ENCODE measurements at regions not wholly inside any gene's neighbourhood (a gene's known extent, or its start where the extent isn't known, plus 50 kb on each side); places are given as distances from the start of the nearest gene placed in this dataset.
"Not testable (repeated sequence)": the region's sequence is repeated elsewhere in the genome, so short reads cannot be mapped to it uniquely, and the experiment has no call there.

- H3K4me3 ChIP-seq (ENCODE audit: insufficient read depth, low read depth, low read length), result no peak overlapping the region
- H3K27me3 ChIP-seq (ENCODE audit: control insufficient read depth, insufficient read depth, low read length, poor library complexity, severe bottlenecking), result no peaks in the 10 kb centered on the region
- 73 to 91% methylated on average over 1 of the region's 1 CpG for WGBS, 2 experiments
- H3K4me1 ChIP-seq (ENCODE audit: control insufficient read depth, insufficient read depth, low read length), result no peaks in the 10 kb centered on the region
- peaks cover 3% of the 10 kb centered on the region for H3K9me3 ChIP-seq (ENCODE audit: control insufficient read depth, low read length)
- no peak overlapping the region for H3K27ac ChIP-seq (ENCODE audit: insufficient read depth, low read depth, low read length, poor library complexity, severe bottlenecking)
- no peaks in the 10 kb centered on the region for H3K36me3 ChIP-seq (ENCODE audit: control insufficient read depth, insufficient read depth, low read length)
Measured at GRCh38 chr14:62497708-62498107, 547.5 kb downstream of the KCNH5 start.

GRCh38 chr14:62501021-62501750, 544.1 kb downstream of the KCNH5 start:
- Histone ChIP-seq H3K4me1 (ENCODE audit: control insufficient read depth, insufficient read depth, low read length) (no peaks in the 10 kb centered on the region), H3K9me3 (ENCODE audit: control insufficient read depth, low read length) (peaks cover 3% of the 10 kb centered on the region), H3K27me3 (ENCODE audit: control insufficient read depth, insufficient read depth, low read length, poor library complexity, severe bottlenecking) (no peaks in the 10 kb centered on the region), H3K36me3 (ENCODE audit: control insufficient read depth, insufficient read depth, low read length) (no peaks in the 10 kb centered on the region), H3K4me3 (ENCODE audit: insufficient read depth, low read depth, low read length) (no peak overlapping the region), H3K27ac (ENCODE audit: insufficient read depth, low read depth, low read length, poor library complexity, severe bottlenecking) (no peak overlapping the region)
- WGBS, 2 experiments, result 92 to 100% methylated on average over 1 of the region's 1 CpG

DNA sequence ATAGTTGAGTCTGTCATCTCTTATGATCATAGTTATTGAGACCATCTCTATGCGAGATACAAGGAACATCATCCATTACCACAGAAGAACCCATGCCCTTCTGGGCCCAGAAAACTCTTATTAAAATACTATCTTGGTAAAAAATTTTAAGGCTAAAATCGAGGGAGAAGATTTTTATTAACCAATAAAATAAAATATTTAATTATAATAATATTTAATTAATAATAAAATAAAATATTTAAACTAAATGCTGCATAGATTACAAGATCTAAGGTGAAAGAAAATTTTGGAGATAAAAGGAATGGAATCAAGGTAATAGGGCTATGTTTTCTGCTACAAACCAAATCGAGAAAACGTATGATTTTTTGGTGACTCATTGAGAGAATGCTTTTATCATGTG, 540.2 kb downstream of the KCNH5 start:
- Histone ChIP-seq H3K4me3 (ENCODE audit: insufficient read depth, low read depth, low read length) (no peak overlapping the region), H3K9me3 (ENCODE audit: control insufficient read depth, low read length) (no peaks in the 10 kb centered on the region), H3K27me3 (ENCODE audit: control insufficient read depth, insufficient read depth, low read length, poor library complexity, severe bottlenecking) (no peaks in the 10 kb centered on the region), H3K36me3 (ENCODE audit: control insufficient read depth, insufficient read depth, low read length) (no peaks in the 10 kb centered on the region), H3K4me1 (ENCODE audit: control insufficient read depth, insufficient read depth, low read length) (no peaks in the 10 kb centered on the region), H3K27ac (ENCODE audit: insufficient read depth, low read depth, low read length, poor library complexity, severe bottlenecking) (no peak overlapping the region)
- 87 to 100% methylated on average over 2 of the region's 4 CpGs for WGBS, 2 experiments

DNA sequence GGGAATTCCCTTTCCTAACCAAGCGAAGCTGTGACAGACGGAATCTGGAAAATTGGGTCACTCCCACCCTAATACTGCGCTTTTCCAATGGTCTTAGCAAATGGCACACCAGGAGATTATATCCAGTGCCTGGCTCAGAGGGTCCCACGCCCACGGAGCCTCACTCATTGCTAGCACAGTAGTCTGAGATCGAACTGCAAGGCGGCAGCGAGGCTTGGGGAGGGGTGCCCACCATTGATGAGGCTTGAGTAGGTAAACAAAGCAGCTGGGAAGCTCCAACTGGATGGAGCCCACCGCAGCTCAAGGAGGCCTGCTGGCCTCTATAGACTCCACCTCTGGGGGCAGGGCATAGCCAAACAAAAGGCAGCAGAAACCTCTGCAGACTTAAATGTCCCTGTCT, 523.9 kb downstream of the KCNH5 start:
- H3K27ac ChIP-seq (ENCODE audit: insufficient read depth, low read depth, low read length, poor library complexity, severe bottlenecking); H3K36me3 ChIP-seq (ENCODE audit: control insufficient read depth, insufficient read depth, low read length); H3K4me1 ChIP-seq (ENCODE audit: control insufficient read depth, insufficient read depth, low read length); H3K4me3 ChIP-seq (ENCODE audit: insufficient read depth, low read depth, low read length); H3K9me3 ChIP-seq (ENCODE audit: control insufficient read depth, low read length); H3K27me3 ChIP-seq (ENCODE audit: control insufficient read depth, insufficient read depth, low read length, poor library complexity, severe bottlenecking): not testable (repeated sequence)
- WGBS, 2 experiments, result 95 to 96% methylated on average over 9 of the region's 9 CpGs

- Histone ChIP-seq H3K9me3 (ENCODE audit: control insufficient read depth, low read length) (no peaks in the 10 kb centered on the region), H3K36me3 (ENCODE audit: control insufficient read depth, insufficient read depth, low read length) (no peaks in the 10 kb centered on the region), H3K27me3 (ENCODE audit: control insufficient read depth, insufficient read depth, low read length, poor library complexity, severe bottlenecking) (no peaks in the 10 kb centered on the region), H3K27ac (ENCODE audit: insufficient read depth, low read depth, low read length, poor library complexity, severe bottlenecking) (no peak overlapping the region), H3K4me3 (ENCODE audit: insufficient read depth, low read depth, low read length) (no peak overlapping the region), H3K4me1 (ENCODE audit: control insufficient read depth, insufficient read depth, low read length) (no peaks in the 10 kb centered on the region)
- WGBS, 2 experiments, result 87 to 92% methylated on average over 1 of the region's 1 CpG
Measured at GRCh38 chr14:62528296-62528695, 517.0 kb downstream of the KCNH5 start.

DNA sequence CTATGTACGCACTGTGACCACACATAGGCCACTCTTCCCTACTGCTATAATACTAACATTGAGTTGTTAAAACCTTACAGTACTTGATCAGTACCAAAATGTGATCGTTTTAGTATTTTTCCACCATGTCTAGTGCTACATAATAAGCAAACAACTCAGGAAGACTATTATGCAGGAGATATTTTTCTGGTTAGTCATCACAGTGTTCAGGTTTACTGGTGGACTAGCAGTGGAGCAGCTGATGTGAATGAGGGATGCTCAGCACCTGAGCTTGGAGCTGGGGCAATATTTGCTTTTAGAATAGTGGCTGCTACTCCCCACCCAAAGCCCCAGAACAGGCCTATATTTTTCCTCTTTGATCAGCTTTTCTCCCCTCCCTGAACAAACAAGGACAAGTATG, 513.1 kb downstream of the KCNH5 start:
- 96 to 97% methylated on average over 2 of the region's 2 CpGs for WGBS, 2 experiments
- Histone ChIP-seq H3K9me3 (ENCODE audit: control insufficient read depth, low read length) (no peaks in the 10 kb centered on the region), H3K4me1 (ENCODE audit: control insufficient read depth, insufficient read depth, low read length) (no peaks in the 10 kb centered on the region), H3K4me3 (ENCODE audit: insufficient read depth, low read depth, low read length) (no peak overlapping the region), H3K36me3 (ENCODE audit: control insufficient read depth, insufficient read depth, low read length) (no peaks in the 10 kb centered on the region), H3K27me3 (ENCODE audit: control insufficient read depth, insufficient read depth, low read length, poor library complexity, severe bottlenecking) (no peaks in the 10 kb centered on the region), H3K27ac (ENCODE audit: insufficient read depth, low read depth, low read length, poor library complexity, severe bottlenecking) (no peak overlapping the region)

GRCh38 chr14:62546862-62547474, 498.3 kb downstream of the KCNH5 start:
- Histone ChIP-seq H3K9me3 (ENCODE audit: control insufficient read depth, low read length) (no peaks in the 10 kb centered on the region), H3K36me3 (ENCODE audit: control insufficient read depth, insufficient read depth, low read length) (no peaks in the 10 kb centered on the region), H3K27me3 (ENCODE audit: control insufficient read depth, insufficient read depth, low read length, poor library complexity, severe bottlenecking) (no peaks in the 10 kb centered on the region), H3K27ac (ENCODE audit: insufficient read depth, low read depth, low read length, poor library complexity, severe bottlenecking) (no peak overlapping the region), H3K4me1 (ENCODE audit: control insufficient read depth, insufficient read depth, low read length) (no peaks in the 10 kb centered on the region), H3K4me3 (ENCODE audit: insufficient read depth, low read depth, low read length) (no peak overlapping the region)
- WGBS, 2 experiments, result 96% methylated on average over 1 of the region's 1 CpG

DNA sequence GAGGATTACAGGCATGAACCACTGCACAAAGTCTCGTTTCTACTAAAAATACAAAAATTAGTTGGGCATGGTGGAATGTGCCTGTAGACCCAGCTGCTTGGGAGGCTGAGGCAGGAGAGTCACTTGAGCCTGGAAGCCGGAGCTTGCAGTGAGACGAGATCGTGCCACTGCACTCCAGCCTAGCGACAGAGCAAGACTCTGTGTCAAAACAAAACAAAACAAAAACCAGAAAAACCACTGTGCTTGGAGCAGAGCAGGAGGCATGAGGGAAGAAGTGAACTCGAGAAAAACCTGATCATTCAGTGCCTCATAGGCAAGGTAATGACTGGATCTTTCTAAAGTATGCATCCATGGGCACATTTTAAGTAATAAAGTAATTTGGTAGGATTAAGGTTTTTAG, 487.8 kb downstream of the KCNH5 start:
- Histone ChIP-seq H3K4me3 (ENCODE audit: insufficient read depth, low read depth, low read length) (no peak overlapping the region), H3K9me3 (ENCODE audit: control insufficient read depth, low read length) (no peaks in the 10 kb centered on the region), H3K36me3 (ENCODE audit: control insufficient read depth, insufficient read depth, low read length) (no peaks in the 10 kb centered on the region), H3K4me1 (ENCODE audit: control insufficient read depth, insufficient read depth, low read length) (no peaks in the 10 kb centered on the region), H3K27me3 (ENCODE audit: control insufficient read depth, insufficient read depth, low read length, poor library complexity, severe bottlenecking) (no peaks in the 10 kb centered on the region), H3K27ac (ENCODE audit: insufficient read depth, low read depth, low read length, poor library complexity, severe bottlenecking) (no peak overlapping the region)
- WGBS, 2 experiments, result 93 to 94% methylated on average over 6 of the region's 6 CpGs

DNA sequence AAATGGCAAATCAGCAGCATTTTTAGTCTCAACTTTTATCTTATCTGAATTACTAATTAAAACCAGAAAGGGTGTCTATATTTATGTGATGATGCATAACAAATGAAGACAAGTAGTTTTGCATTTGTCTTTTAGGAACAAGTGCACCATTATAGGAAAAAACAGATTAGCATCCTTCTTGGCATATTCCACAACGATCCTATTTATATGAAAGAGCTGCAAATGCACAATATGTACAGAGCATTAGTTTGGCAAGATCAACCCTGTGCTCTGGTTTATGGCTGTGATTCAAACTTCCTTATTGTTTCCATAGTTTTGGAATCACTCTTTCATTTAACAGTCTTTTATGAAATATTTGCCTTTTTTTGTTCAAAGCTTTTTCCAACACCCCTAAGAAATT, 486.8 kb downstream of the KCNH5 start:
- Histone ChIP-seq H3K9me3 (ENCODE audit: control insufficient read depth, low read length) (no peaks in the 10 kb centered on the region), H3K27me3 (ENCODE audit: control insufficient read depth, insufficient read depth, low read length, poor library complexity, severe bottlenecking) (no peaks in the 10 kb centered on the region), H3K4me1 (ENCODE audit: control insufficient read depth, insufficient read depth, low read length) (no peaks in the 10 kb centered on the region), H3K4me3 (ENCODE audit: insufficient read depth, low read depth, low read length) (no peak overlapping the region), H3K36me3 (ENCODE audit: control insufficient read depth, insufficient read depth, low read length) (no peaks in the 10 kb centered on the region), H3K27ac (ENCODE audit: insufficient read depth, low read depth, low read length, poor library complexity, severe bottlenecking) (no peak overlapping the region)
- WGBS, 2 experiments, result 93 to 96% methylated on average over 1 of the region's 1 CpG

- WGBS, 2 experiments, result 100% methylated on average over 1 of the region's 2 CpGs; no CpG with 5 or more reads in 1 of the 2 experiments
- Histone ChIP-seq H3K27ac (ENCODE audit: insufficient read depth, low read depth, low read length, poor library complexity, severe bottlenecking) (no peak overlapping the region), H3K4me3 (ENCODE audit: insufficient read depth, low read depth, low read length) (no peak overlapping the region), H3K9me3 (ENCODE audit: control insufficient read depth, low read length) (no peaks in the 10 kb centered on the region), H3K27me3 (ENCODE audit: control insufficient read depth, insufficient read depth, low read length, poor library complexity, severe bottlenecking) (no peaks in the 10 kb centered on the region), H3K36me3 (ENCODE audit: control insufficient read depth, insufficient read depth, low read length) (no peaks in the 10 kb centered on the region), H3K4me1 (ENCODE audit: control insufficient read depth, insufficient read depth, low read length) (no peaks in the 10 kb centered on the region)
Measured at GRCh38 chr14:62585247-62585646, 460.0 kb downstream of the KCNH5 start.

All from ectodermal cell (in vitro differentiated cells).